Left ventricle myocardium inferior (tissue), 1 donor: ENCODE measurements at regions not wholly inside any gene's neighbourhood (a gene's known extent, or its start where the extent isn't known, plus 50 kb on each side); places are given as distances from the start of the nearest gene placed in this dataset.

Source experiments
- DNase-seq: peaks from one replicate; pipeline ENCODE4 v3.0.0-alpha.2; 2020
- H3K27ac ChIP-seq: fragments of 200-600 bp; replicated peaks from 2 replicates; pipeline ENCODE4 v1.8.0; 2021
- H3K27me3 ChIP-seq: fragments of 200-600 bp; 2 replicates; pipeline ENCODE4 v1.8.0; 2021; ENCODE audit warnings: low read depth
- H3K36me3 ChIP-seq: fragments of 200-600 bp; 2 replicates; pipeline ENCODE4 v1.8.0; 2021
- H3K4me1 ChIP-seq: fragments of 200-600 bp; 2 replicates; pipeline ENCODE4 v1.8.0; 2021
- H3K4me3 ChIP-seq: fragments of 200-600 bp; 2 replicates; pipeline ENCODE4 v1.8.0; 2021; ENCODE audit warnings: mild to moderate bottlenecking, moderate library complexity
- H3K9me3 ChIP-seq: fragments of 200-600 bp; replicated peaks from 2 replicates; pipeline ENCODE4 v1.8.0; 2021
- CTCF ChIP-seq: fragments of 200-600 bp; IDR thresholded peaks from 2 replicates; pipeline ENCODE4 v1.8.0; 2021; ENCODE audit warnings: antibody characterized with exemption, mild to moderate bottlenecking, borderline replicate concordance
- intact Hi-C: fragments of 100-400 bp; cut with micrococcal nuclease; formaldehyde crosslinking; loops from one replicate; pipeline ENCODE4 v1.11.0; 2022
- donor health status: DM: no; HTN: yes; CAD: no; lungs with severe emphysema.

GRCh38 chr6:48563433-48563832 is 452.4 kb upstream of the PTCHD4 start:
- no peak for TF ChIP-seq CTCF
- intact Hi-C loops = no loop called here
- Histone ChIP-seq H3K9me3 (no peaks in the 10 kb centered on the region), H3K4me1 (no peaks in the 10 kb centered on the region), H3K36me3 (no peaks in the 10 kb centered on the region), H3K27ac (no peak overlapping the region), H3K4me3 (no peak overlapping the region), H3K27me3 (no peaks in the 10 kb centered on the region)
- no peak for DNase-seq

DNA sequence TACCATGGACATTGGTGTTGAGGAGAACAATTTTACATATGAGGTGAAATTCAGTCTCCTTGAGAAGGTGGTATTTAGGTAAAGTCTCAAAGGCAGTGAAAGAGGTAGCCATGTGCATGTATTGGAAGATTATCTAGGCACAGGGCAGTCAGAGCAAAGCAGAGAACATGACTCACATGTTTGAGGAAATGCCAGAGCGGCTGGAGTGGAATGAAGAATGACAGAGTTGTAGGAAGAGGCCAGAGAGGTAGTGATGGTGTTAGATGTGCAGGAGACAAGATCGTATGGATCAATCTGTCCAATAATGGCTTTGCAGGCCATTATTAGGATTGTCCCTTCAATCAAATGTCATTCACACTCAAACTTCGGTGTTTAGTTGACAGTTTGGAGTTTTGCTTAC is 449.4 kb upstream of the PTCHD4 start:
- Histone ChIP-seq H3K36me3 (no peaks in the 10 kb centered on the region), H3K9me3 (peaks cover 3% of the 10 kb centered on the region), H3K27ac (no peak overlapping the region), H3K4me3 (no peak overlapping the region), H3K27me3 (no peaks in the 10 kb centered on the region), H3K4me1 (no peaks in the 10 kb centered on the region)
- intact Hi-C loops = no loop called here
- TF ChIP-seq CTCF = no peak
- DNase-seq = no peak

- intact Hi-C loops = no loop called here
- Histone ChIP-seq H3K36me3 (no peaks in the 10 kb centered on the region), H3K27ac (no peak overlapping the region), H3K9me3 (peaks cover 14% of the 10 kb centered on the region), H3K4me1 (no peaks in the 10 kb centered on the region), H3K4me3 (no peak overlapping the region), H3K27me3 (no peaks in the 10 kb centered on the region)
- DNase-seq = no peak
- TF ChIP-seq CTCF = no peak
Observed at GRCh38 chr6:48553467-48554189, 442.6 kb upstream of the PTCHD4 start.

DNA sequence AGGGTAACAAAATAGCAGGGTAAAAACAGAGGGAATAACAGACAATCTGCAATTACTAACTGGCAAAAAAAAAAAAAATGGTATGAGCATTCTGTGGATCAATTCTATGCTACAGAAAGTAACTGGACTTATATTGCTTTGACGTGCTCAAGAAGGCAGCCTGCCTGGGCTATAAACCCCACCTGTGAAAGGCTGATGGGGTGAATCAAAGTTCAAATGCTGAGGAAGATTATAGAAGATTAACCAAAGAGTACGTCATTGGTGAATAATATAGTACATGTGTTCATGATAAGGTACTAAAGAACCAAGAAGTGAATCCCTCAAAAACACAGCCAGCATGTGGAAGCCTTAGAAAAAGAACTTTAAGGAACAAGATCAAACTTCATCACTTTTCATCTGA is 441.9 kb upstream of the PTCHD4 start:
- H3K27ac ChIP-seq = no peak overlapping the region
- DNase-seq = no peak
- H3K4me1 ChIP-seq = no peaks in the 10 kb centered on the region
- intact Hi-C loops = no loop called here
- H3K27me3 ChIP-seq = no peaks in the 10 kb centered on the region
- H3K9me3 ChIP-seq = peaks cover 14% of the 10 kb centered on the region
- TF ChIP-seq CTCF = no peak
- H3K4me3 ChIP-seq = no peak overlapping the region
- no peaks in the 10 kb centered on the region for H3K36me3 ChIP-seq

- Histone ChIP-seq H3K27me3 (no peaks in the 10 kb centered on the region), H3K9me3 (peaks cover 19% of the 10 kb centered on the region), H3K27ac (no peak overlapping the region), H3K4me3 (no peak overlapping the region), H3K4me1 (no peaks in the 10 kb centered on the region), H3K36me3 (no peaks in the 10 kb centered on the region)
- intact Hi-C loops = no loop called here
- DNase-seq = no peak
- TF ChIP-seq CTCF = no peak
Observed at GRCh38 chr6:48550603-48551002, 439.6 kb upstream of the PTCHD4 start.
